WTC11 (cell line): ENCODE measurements at regions not wholly inside any gene's neighbourhood (a gene's known extent, or its start where the extent isn't known, plus 50 kb on each side); places are given as distances from the start of the nearest gene placed in this dataset.

Source experiments
- ATF2 ChIP-seq: sonication (generic); formaldehyde crosslinking; IDR thresholded peaks from 2 replicates; pipeline ENCODE4 v1.8.1; 2022; ENCODE audit warnings: low read depth, missing genetic modification reagents, borderline replicate concordance
- CREB1 ChIP-seq: sonication (generic); formaldehyde crosslinking; IDR thresholded peaks from 2 replicates; pipeline ENCODE4 v1.8.0; 2023; ENCODE audit warnings: mild to moderate bottlenecking, missing genetic modification reagents
- CTCF ChIP-seq: fragments of 200-600 bp; IDR thresholded peaks from 2 replicates; pipeline ENCODE4 v1.8.0; 2022; ENCODE audit warnings: antibody characterized with exemption
- GRHL2 ChIP-seq: fragments of 250-450 bp; sonication (Bioruptor Pico); IDR thresholded peaks from 2 replicates; pipeline ENCODE4 v1.8.0; 2022; ENCODE audit warnings: mild to moderate bottlenecking, moderate library complexity; ENCODE audit not compliant: insufficient replicate concordance, severe bottlenecking
- IRF2 ChIP-seq: sonication (generic); formaldehyde crosslinking; IDR thresholded peaks from 2 replicates; pipeline ENCODE4 v1.8.0; 2022; ENCODE audit warnings: low read depth, missing genetic modification reagents, borderline replicate concordance
- MAX ChIP-seq: sonication (generic); formaldehyde crosslinking; IDR thresholded peaks from 2 replicates; pipeline ENCODE4 v1.8.0; 2022; ENCODE audit warnings: mild to moderate bottlenecking, missing genetic modification reagents
- PRDM15 ChIP-seq: sonication (generic); formaldehyde crosslinking; IDR thresholded peaks from 2 replicates; pipeline ENCODE4 v1.8.0; 2022; ENCODE audit warnings: missing genetic modification reagents
- ZNF121 ChIP-seq: sonication (generic); formaldehyde crosslinking; IDR thresholded peaks from 2 replicates; pipeline ENCODE4 v1.8.0; 2023; ENCODE audit warnings: missing genetic modification reagents

- TF ChIP-seq PRDM15 (CRISPR knock-in tag) (no peak), GRHL2 (CRISPR knock-in tag) (no peak), IRF2 (no peak), ZNF121 (CRISPR knock-in tag) (no peak), CTCF (no peak), ATF2 (no peak), MAX (CRISPR knock-in tag) (no peak), CREB1 (no peak)
Observed at GRCh38 chr18:39506581-39507330, 1941.2 kb upstream of the CELF4 start.
